ENCODE measurements at regions not wholly inside any gene's neighbourhood (a gene's known extent, or its start where the extent isn't known, plus 50 kb on each side); places are given as distances from the start of the nearest gene placed in this dataset.
A peak's percentile ranks its signal among the peaks of the same experiment; 100 is the strongest.

DNA sequence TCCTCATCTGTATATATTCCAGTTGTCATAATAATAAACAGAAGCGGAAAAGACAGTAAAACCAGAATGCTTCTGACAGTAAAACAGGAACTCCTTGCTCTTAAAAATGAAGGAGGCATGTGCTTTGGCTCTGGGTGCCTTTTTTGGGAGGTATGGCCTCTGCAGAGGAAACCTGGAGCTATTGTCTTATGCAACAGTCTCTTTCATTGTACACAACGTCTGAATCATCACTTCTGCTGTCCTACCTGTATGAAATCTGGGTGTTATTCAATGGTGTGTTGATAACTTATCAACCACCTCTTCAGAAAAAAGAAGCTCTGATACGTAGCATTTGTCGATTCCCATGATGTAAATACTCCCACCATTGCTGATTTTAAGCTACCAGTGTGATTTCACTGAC, 64.8 kb downstream of the CDCA7 start:
- DNase-seq (ENCODE audit: low spot score): no peak

GRCh38 chr2:173424886-173425285, 70.2 kb downstream of the CDCA7 start:
- DNase-seq (ENCODE audit: low spot score): no peak

- no peak for DNase-seq (ENCODE audit: low spot score)
Observed at GRCh38 chr2:173427887-173428668, 73.4 kb downstream of the CDCA7 start.

DNA sequence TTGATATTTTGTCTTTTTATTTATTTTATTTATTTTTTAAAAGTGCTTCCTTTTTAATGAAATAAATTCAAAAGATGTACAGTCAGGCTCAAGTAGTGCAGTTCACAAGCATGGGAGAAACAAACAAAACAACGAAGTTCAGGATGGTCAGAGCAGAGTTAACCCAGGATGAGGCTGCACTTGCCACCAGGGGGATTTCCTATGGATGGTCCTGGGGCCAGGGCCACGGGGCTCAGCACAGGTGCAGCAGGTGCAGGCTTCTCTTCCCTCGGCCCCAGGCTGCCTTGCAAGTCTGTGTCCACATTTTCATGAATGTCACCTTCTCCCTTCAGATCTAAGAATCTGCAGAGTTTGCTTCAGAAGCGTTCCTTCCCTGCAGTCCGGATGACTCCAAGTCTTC, 76.5 kb downstream of the CDCA7 start:
- DNase-seq (ENCODE audit: low spot score): no peak

- DNase-seq (ENCODE audit: low spot score): no peak
Observed at GRCh38 chr2:173432049-173432754, 77.5 kb downstream of the CDCA7 start.

- DNase-seq (ENCODE audit: low spot score): no peak
Observed at GRCh38 chr2:173434762-173435569, 80.3 kb downstream of the CDCA7 start.

GRCh38 chr2:173435574-173435973, 80.9 kb downstream of the CDCA7 start:
- DNase-seq (ENCODE audit: low spot score): no peak

- no peak for DNase-seq (ENCODE audit: low spot score)
Observed at GRCh38 chr2:173436088-173436487, 81.4 kb downstream of the CDCA7 start.

DNA sequence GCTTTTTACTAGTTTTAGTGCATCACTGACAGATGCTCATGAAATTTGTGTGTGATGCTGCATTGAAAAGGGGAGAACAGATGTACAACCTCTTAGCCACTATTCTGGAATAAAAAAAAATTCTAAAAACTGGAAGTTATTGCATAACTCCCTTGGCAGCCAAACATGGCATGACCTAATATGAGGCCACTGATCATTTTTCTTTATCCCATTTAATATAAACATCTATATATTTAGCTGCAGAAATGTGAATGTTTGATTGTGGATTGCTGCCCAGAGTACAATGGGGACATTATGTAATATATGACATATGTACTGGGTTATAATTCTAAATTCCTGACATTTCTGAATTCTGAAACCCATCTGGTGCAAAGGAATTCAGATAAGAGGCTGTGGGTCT, 86.5 kb downstream of the CDCA7 start:
- no peak for DNase-seq (ENCODE audit: low spot score)

DNA sequence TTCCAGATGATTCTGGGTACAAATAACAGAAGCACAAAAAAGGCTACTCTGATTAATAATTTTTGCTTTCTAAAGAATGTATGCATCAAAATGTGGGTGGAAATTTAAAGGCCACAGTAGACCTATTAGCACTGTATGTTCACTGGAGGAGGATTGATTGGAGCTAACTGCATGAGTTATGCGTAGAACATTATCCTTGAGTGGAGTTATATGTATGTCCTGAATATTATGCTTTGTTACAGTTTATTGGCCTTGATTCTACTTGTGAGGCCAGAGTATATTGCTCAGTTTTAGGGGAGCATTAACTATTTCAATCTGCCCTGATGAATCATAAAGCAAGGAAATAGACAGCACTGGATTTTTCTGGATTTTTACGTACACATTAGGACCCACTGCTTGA, 87.9 kb downstream of the CDCA7 start:
- DNase-seq (ENCODE audit: low spot score): no peak

- DNase-seq (ENCODE audit: low spot score): no peak
Observed at GRCh38 chr2:173446722-173447121, 92.0 kb downstream of the CDCA7 start.

DNA sequence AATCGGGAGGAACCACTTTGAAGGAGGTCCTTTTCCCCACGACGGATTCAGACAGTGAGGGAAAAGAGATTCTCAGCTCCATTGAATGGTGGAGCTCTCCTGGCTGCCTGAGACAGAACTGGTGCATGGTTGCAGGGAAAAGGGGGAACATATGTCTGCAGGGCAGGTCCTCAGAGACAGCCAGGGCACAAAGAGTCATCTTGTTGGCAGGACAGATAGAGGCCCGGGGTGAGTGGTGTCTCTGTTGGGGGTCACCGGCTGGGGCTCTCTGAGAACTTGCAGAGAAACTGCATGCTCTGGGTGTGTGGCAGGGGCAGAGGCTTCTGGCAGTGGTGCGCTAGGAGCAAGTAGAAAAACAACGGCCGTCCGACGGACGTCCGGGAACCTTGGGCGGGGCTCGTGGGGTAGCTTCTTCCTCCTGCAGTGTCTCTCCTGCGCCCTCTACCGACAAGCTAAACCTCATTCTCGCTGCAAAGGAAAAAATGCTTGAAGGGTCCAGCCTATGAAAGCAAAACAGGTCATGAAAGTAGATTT, 94.3 kb downstream of the CDCA7 start:
- peak; percentile 60 for DNase-seq (ENCODE audit: low spot score)

DNA sequence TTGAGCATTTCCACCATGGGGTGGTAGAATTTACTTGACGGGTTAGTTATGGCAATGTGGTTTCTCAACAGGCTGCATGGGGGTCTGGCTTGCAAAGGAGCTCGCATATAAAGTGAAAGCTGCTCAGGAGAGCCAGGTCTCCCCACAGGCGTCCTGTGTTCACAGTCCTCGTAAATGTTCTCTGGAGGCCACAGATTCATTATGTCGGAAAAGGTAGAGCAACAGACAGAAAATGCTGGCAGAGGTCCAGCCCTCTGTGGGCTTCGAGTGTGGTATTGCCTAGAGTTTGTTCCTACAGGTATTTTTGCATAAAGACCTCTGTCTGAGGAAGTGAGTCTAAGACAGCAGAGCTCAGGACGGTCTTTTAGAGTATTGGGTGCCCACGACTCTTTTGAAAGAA, 96.4 kb downstream of the CDCA7 start:
- DNase-seq (ENCODE audit: low spot score): no peak

DNA sequence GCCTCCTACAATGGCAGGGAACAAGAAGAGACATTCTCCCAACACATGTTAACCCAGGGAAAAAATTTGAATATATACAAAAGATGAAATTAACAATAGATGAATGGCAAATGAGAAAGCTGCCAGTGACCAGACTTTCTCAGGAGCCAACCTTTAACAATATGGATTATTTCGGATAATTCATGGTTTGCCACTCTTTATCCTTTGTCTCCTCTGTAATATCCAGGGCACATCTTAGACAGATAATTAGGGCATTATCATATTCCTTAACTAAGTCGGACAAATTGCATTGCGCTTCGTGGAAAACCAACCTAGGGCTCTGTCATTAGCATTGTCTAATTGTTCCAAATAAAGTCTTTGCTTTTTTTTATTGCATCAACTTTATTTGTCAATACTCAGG, 97.3 kb downstream of the CDCA7 start:
- no peak for DNase-seq (ENCODE audit: low spot score)

DNA sequence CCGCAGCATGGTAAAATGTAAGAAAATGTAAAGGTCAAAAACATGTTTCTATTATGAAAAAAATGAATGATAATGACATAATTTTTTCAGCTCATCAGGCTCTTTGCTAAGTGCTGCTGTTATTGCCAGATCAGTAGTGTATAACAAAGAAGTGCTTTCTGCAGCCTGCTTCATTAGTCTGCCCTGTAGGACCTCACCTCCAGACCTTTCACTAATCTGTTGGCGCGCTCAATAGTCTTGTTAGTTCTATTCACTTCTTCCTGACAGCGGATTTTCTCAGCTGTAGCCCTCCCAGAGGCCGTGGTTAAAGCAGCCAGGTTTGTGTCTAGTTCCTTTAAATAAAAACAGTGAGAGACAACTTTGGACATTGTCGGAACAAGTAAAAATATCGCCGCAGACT, 97.7 kb downstream of the CDCA7 start:
- no peak for DNase-seq (ENCODE audit: low spot score)

DNA sequence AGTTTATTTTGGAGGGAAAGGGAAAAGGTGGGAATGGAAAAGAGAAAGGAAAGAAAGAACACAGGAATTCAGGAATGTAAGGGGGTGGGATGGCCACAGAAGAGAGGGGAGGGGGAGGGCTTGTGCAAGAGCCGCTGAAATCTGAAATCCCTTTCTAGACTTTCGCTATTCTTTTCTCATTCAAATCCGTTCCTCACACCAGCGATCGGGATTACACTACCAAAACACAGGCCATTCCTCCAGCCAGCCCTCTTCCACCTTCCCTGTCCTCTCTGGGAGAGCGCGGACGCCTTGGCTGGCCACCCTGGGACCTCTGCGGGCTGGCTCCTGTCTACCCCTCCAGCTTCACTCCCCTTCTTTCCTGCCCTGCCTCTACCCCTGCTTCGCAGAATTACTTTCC, 102.3 kb downstream of the CDCA7 start:
- no peak for DNase-seq (ENCODE audit: low spot score)

- no peak for DNase-seq (ENCODE audit: low spot score)
Observed at GRCh38 chr2:173457366-173457765, 102.7 kb downstream of the CDCA7 start.

GRCh38 chr2:173458991-173459780, 104.5 kb downstream of the CDCA7 start:
- no peak for DNase-seq (ENCODE audit: low spot score)

DNA sequence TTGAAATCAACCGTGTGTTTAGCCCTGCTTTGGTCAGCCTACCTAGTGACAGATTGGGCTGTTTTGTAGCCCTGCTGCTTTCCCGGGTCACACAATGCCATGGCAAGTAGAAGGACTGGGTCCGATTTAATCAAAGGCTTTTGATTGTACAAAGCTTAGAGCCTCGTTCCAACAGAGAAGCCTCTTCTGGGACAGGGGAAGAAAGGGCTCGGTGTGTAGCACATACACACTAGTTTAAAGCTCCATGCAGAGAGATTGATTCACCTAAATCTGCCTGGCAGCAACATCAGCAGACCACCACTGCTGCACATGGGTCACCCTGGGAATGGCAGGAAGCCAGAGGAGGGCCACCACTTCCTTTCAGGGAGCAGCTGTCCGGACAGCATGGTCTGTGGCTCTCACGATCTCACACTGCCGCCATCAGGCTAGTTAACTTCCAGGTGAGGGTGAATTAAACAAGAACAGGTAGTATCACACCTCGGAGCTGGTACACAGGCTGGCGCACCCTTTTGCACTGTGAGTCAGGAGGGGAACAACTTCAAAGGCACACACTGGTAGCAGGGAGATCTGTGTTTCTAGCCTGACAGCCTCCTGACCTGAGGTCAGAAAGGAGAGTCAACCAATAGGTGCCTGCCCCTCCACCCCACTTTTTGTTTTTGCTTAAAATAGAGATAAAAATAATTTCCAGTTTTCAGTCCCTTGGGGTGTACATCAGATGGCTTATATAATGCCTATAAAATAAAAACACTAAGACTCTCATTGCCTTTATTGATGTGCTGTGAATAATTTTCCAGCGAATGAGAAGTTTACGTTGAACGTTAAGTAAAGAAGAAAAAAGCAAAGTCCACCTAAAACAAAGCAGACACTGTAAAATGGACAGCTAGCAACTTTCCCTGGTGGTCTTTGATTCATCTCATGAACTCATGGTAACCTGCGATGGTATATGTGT, 108.5 kb downstream of the CDCA7 start:
- no peak for DNase-seq (ENCODE audit: low spot score)

DNA sequence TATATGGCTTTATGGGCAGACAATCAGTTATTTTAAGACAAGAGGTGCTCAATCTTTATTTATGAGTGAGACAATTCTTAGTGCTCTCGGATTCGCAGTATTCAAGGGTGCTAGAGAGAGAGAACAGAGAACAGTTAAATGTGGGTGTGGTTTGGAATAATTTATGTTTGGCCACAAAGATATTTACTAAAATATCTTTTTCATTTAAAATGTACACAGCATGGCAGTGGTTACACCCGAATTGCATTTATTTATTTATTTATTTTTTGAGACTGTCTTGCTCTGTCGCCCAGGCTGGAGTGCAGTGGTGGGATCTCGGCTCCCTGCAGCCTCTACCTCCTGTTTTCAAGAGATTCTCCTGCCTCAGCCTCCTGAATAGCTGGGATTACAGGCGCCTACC, 109.2 kb downstream of the CDCA7 start:
- no peak for DNase-seq (ENCODE audit: low spot score)

DNA sequence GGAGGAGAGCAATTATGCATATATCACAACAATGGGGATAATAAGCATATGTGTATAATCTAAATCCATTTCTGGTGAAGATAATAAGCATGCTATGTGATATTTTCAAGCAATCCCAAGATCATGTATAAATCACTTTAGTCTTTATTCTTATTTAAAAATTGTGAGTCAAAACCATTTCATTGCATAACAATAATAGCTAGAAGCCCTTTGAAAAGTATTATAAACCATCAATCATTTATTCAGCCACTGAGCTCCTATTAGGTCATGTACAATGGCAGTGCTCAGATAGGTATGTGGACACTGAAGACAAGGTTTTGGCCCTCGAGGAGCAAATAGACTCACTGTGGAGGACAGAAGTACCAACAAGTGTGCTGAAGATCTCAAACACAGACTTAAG, 113.1 kb downstream of the CDCA7 start:
- DNase-seq (ENCODE audit: low spot score): no peak
